SU-DHL-6 (cell line): ENCODE measurements at regions not wholly inside any gene's neighbourhood (a gene's known extent, or its start where the extent isn't known, plus 50 kb on each side); places are given as distances from the start of the nearest gene placed in this dataset.

ENCODE experiments used
- EZH2phosphoT487 ChIP-seq: fragments of 200-600 bp; sonication (generic), shearing (Covaris generic); conservative IDR thresholded peaks from 2 replicates; pipeline ENCODE4 v1.6.1; 2018; ENCODE audit warnings: mild to moderate bottlenecking, antibody characterized with exemption, low read length, moderate library complexity, mixed read lengths
- TF ChIP-seq, protein P1 (sequence below): fragments of 200-600 bp; sonication (generic); IDR thresholded peaks from one replicate; pipeline ENCODE4 v1.5.1; 2017; ENCODE audit warnings: antibody characterized with exemption, mild to moderate bottlenecking, low read length, moderate library complexity; ENCODE audit not compliant: insufficient read depth, poor library complexity, severe bottlenecking

DNA sequence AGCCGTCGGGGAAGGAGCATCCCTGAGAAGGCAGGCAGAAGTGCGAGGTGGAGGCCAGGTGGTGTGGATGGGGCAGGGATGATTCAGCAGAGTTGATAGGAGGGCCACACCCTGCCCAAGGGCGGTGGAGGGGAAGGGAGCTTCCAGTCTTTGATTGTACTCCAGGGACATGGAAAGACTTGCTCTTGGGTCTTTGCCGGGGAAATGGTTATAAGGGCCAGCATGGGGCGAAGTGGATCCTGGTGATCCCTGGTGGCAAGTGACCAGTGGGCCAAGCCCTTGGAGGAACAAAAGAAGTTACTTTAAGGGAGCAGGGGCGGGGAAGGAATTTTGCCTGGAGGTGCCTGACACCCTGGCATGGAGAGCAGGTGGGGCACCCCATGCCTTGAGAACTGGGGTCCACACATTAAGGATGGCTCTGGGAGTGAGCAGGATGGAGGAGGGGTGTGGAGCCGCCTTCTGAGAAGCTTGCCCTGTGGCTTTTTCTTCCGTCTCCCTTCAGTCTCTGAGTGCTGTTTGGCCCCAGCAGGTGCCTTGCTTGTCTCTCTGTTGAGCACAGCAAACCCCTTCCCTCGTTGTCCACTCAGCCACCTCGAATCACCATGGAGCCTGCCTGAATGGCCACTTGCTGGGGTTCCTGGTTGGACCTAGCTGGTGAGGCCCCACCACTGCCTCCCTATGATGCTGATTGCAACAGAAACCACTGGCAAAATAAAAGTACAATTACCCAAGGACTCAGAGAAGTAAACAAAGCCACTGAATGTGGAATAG is 83.9 kb downstream of the RAMP3 start:
- TF ChIP-seq, protein P1, sequence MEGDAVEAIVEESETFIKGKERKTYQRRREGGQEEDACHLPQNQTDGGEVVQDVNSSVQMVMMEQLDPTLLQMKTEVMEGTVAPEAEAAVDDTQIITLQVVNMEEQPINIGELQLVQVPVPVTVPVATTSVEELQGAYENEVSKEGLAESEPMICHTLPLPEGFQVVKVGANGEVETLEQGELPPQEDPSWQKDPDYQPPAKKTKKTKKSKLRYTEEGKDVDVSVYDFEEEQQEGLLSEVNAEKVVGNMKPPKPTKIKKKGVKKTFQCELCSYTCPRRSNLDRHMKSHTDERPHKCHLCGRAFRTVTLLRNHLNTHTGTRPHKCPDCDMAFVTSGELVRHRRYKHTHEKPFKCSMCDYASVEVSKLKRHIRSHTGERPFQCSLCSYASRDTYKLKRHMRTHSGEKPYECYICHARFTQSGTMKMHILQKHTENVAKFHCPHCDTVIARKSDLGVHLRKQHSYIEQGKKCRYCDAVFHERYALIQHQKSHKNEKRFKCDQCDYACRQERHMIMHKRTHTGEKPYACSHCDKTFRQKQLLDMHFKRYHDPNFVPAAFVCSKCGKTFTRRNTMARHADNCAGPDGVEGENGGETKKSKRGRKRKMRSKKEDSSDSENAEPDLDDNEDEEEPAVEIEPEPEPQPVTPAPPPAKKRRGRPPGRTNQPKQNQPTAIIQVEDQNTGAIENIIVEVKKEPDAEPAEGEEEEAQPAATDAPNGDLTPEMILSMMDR = no peak
- TF ChIP-seq EZH2phosphoT487 = no peak
